SK-N-MC (cell line): ENCODE measurements at regions not wholly inside any gene's neighbourhood (a gene's known extent, or its start where the extent isn't known, plus 50 kb on each side); places are given as distances from the start of the nearest gene placed in this dataset.
A peak's percentile ranks its signal among the peaks of the same experiment; 100 is the strongest.
"Not testable (repeated sequence)": the region's sequence is repeated elsewhere in the genome, so short reads cannot be mapped to it uniquely, and the experiment has no call there.

ENCODE experiments used
- DNase-seq: peaks from one replicate; pipeline ENCODE4 v3.0.0-alpha.2; 2011; ENCODE audit warnings: low read depth, low spot score
- H3K27ac ChIP-seq: fragments of 200-600 bp; sonication (generic); 2 replicates; pipeline ENCODE4 v1.5.1; 2016; ENCODE audit warnings: mixed run types
- H3K36me3 ChIP-seq: fragments of 200-600 bp; sonication (generic); 2 replicates; pipeline ENCODE4 v1.6.1; 2017; ENCODE audit warnings: antibody characterized with exemption, low read length, mixed read lengths; ENCODE audit not compliant: insufficient read depth
- H3K4me3 ChIP-seq: fragments of 200-600 bp; sonication (generic); 2 replicates; pipeline ENCODE4 v1.5.1; 2016
- H3K9ac ChIP-seq: fragments of 200-600 bp; sonication (generic); 2 replicates; pipeline ENCODE4 v1.8.0; 2017; ENCODE audit warnings: mixed run types, mixed read lengths; ENCODE audit not compliant: insufficient read length
- H3K9me3 ChIP-seq: fragments of 200-600 bp; sonication (generic); 2 replicates; pipeline ENCODE4 v1.6.1; 2017; ENCODE audit warnings: low read depth, mild to moderate bottlenecking, antibody characterized with exemption, low read length, moderate library complexity, mixed read lengths
- EZH2 ChIP-seq: fragments of 200-600 bp; sonication (generic); IDR thresholded peaks from one replicate; pipeline ENCODE4 v1.6.1; 2017; ENCODE audit warnings: antibody characterized with exemption
- FOXP2 ChIP-seq: optimal IDR thresholded peaks from 2 replicates; pipeline ENCODE3; 2011; ENCODE audit warnings: mild to moderate bottlenecking, moderate library complexity; ENCODE audit not compliant: insufficient read depth; ENCODE audit errors: extremely low read length, control extremely low read depth
- POLR2AphosphoS5 ChIP-seq: IDR thresholded peaks from 2 replicates; pipeline ENCODE4 v1.6.1; 2012; ENCODE audit warnings: mild to moderate bottlenecking, low read depth, low read length, borderline replicate concordance

GRCh38 chr11:4315292-4315691, 52.9 kb downstream of the OR52B4 start:
- not testable (repeated sequence) for H3K27ac ChIP-seq, H3K9me3 ChIP-seq, H3K4me3 ChIP-seq, DNase-seq, H3K36me3 ChIP-seq, H3K9ac ChIP-seq

GRCh38 chr11:4277225-4277624, 91.0 kb downstream of the OR52B4 start:
- not testable (repeated sequence) for H3K36me3 ChIP-seq, H3K4me3 ChIP-seq, H3K9ac ChIP-seq, DNase-seq, H3K9me3 ChIP-seq, H3K27ac ChIP-seq

GRCh38 chr11:4251085-4251484, 117.1 kb downstream of the OR52B4 start:
- H3K9ac ChIP-seq, H3K27ac ChIP-seq, DNase-seq, H3K4me3 ChIP-seq, H3K36me3 ChIP-seq, H3K9me3 ChIP-seq: not testable (repeated sequence)

DNA sequence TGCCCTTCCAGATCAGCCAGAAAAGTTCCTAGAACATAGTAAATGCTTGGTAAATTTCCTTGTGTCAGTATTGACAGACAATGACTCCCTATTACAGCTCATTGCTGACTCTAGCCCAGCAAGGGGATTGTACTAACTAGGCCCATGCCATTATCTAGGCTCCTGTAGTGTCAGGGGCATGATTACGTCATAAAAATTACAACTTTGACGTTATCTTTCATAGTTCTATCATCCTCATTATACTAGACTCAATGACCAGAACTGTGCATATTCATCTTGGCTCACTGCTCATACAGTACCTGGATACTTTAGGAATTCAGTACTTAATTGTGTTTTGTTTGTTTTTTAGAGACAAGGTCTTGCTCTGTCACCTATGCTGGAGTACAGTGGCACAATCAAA, 118.7 kb downstream of the OR52B4 start:
- H3K4me3 ChIP-seq, H3K9me3 ChIP-seq, H3K36me3 ChIP-seq, H3K9ac ChIP-seq, DNase-seq, H3K27ac ChIP-seq: not testable (repeated sequence)

GRCh38 chr11:4237771-4238170, 130.4 kb downstream of the OR52B4 start:
- not testable (repeated sequence) for H3K36me3 ChIP-seq, H3K27ac ChIP-seq, H3K9ac ChIP-seq, H3K9me3 ChIP-seq, DNase-seq, H3K4me3 ChIP-seq

DNA sequence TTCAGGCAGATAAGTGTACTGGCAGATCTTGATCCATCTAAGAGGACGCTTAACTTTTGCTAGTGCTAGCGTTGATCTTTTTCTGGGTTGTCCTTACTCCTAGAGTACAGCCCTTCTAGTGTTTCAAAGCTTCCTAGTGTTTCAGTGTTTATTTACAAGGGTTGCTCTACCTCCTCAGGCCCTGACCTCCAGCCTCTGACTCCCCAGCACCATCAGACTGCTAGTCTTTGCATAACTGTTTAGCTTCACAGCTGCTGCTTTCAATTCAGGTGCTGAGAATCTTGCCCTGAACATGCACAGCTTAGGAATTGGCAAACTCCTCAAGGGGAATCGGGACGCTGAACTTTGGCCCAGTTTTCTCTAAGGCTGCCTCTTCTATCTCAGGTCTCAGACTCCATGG, 124.3 kb downstream of the RRM1 start:
- not testable (repeated sequence) for H3K27ac ChIP-seq, H3K4me3 ChIP-seq, H3K36me3 ChIP-seq, H3K9me3 ChIP-seq, H3K9ac ChIP-seq, DNase-seq

GRCh38 chr11:4213746-4214145, 119.1 kb downstream of the RRM1 start:
- H3K9ac ChIP-seq = no peak overlapping the region
- H3K27ac ChIP-seq = no peak overlapping the region
- H3K36me3 ChIP-seq = no peaks in the 10 kb centered on the region
- no peak for DNase-seq
- no peaks in the 10 kb centered on the region for H3K9me3 ChIP-seq
- no peak overlapping the region for H3K4me3 ChIP-seq
- no peak for TF ChIP-seq FOXP2
- TF ChIP-seq EZH2 = no peak

- no peak for DNase-seq
- Histone ChIP-seq H3K9me3 (no peaks in the 10 kb centered on the region), H3K36me3 (no peaks in the 10 kb centered on the region), H3K27ac (no peak overlapping the region), H3K9ac (no peak overlapping the region), H3K4me3 (no peak overlapping the region)
- TF ChIP-seq POLR2AphosphoS5 (no peak), EZH2 (peak; percentile 46), FOXP2 (no peak)
Measured at GRCh38 chr11:4211991-4212390, 117.4 kb downstream of the RRM1 start.

DNA sequence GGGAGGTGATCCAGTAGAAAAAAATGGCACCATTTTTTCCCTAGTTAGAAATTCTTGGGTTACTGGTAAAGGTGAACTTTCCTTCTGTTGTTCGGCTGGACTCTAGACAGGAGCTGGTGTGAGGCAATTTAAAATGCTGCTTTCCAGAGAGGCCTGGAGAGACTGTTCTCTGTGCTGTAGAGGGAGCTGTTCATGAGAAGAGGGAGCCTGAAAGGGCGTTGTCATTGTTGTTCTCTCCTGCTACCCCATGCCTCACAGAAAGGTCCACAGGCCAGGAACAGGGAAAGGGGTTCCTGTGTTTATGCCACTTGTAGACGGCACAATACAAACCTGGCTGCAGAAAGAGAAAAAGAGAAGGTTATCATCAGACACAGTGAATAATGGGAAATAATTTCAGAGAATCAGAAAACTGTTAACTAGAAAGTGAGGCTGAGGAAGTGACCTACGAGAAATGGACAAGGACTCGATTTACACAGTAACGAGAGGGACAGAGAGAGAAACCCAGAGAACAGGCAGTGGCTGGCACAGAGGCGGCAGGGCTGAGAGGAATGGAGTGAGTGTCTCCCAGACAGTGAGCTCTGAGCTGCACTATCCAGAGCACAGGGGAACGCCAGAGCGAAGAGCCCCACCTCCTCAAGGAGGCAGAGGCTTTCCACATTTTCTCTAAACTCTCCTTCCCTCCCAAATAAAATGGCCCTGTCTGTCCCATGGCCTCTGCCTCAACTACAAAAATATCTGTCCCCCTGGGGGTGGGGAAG, 109.2 kb downstream of the RRM1 start:
- H3K27ac ChIP-seq = no peak overlapping the region
- no peaks in the 10 kb centered on the region for H3K36me3 ChIP-seq
- H3K9ac ChIP-seq = no peak overlapping the region
- no peak for DNase-seq
- TF ChIP-seq EZH2 (no peak), FOXP2 (no peak), POLR2AphosphoS5 (no peak)
- no peaks in the 10 kb centered on the region for H3K9me3 ChIP-seq
- H3K4me3 ChIP-seq = no peak overlapping the region

GRCh38 chr11:4202749-4203148, 108.2 kb downstream of the RRM1 start:
- DNase-seq = no peak
- TF ChIP-seq FOXP2 = no peak
- TF ChIP-seq EZH2 = no peak
- TF ChIP-seq POLR2AphosphoS5 = no peak
- Histone ChIP-seq H3K27ac (no peak overlapping the region), H3K9ac (no peak overlapping the region), H3K9me3 (no peaks in the 10 kb centered on the region), H3K36me3 (no peaks in the 10 kb centered on the region), H3K4me3 (no peak overlapping the region)
